Activated CD4-positive, alpha-beta memory T cell treated with anti-CD3 and anti-CD28 coated beads for 36 hours (primary cell): ENCODE measurements at regions not wholly inside any gene's neighbourhood (a gene's known extent, or its start where the extent isn't known, plus 50 kb on each side); places are given as distances from the start of the nearest gene placed in this dataset.

Source experiments
- CTCF ChIA-PET: fragments of 350-600 bp; sonication (Branson Sonifier 250); formaldehyde crosslinking; loops from one replicate; lab custom pipeline; 2021; ENCODE audit warnings: antibody characterized with exemption, inconsistent platforms; lab: Charles Lee
- POLR2A ChIA-PET: fragments of 350-600 bp; sonication (Branson Sonifier 250); formaldehyde crosslinking; loops from one replicate; lab custom pipeline; 2021; ENCODE audit warnings: antibody characterized with exemption; lab: Charles Lee
- DNase-seq: peaks from one replicate; pipeline ENCODE4 v3.0.0-alpha.2; 2020
- H3K27ac Mint-ChIP-seq: one replicate; pipeline ENCODE4 v1.8.0; 2021; ENCODE audit warnings: mixed read lengths
- H3K27me3 Mint-ChIP-seq: one replicate; pipeline ENCODE4 v1.8.0; 2021; ENCODE audit warnings: mixed read lengths
- H3K36me3 Mint-ChIP-seq: one replicate; pipeline ENCODE4 v1.8.0; 2021; ENCODE audit warnings: mixed read lengths
- H3K4me1 Mint-ChIP-seq: one replicate; pipeline ENCODE4 v1.8.0; 2021; ENCODE audit warnings: low read depth, mixed read lengths
- H3K4me3 Mint-ChIP-seq: one replicate; pipeline ENCODE4 v1.8.0; 2021; ENCODE audit warnings: mild to moderate bottlenecking, mixed read lengths
- H3K9me3 Mint-ChIP-seq: one replicate; pipeline ENCODE4 v1.8.0; 2021; ENCODE audit warnings: mixed read lengths
- intact Hi-C: fragments of 100-400 bp; cut with micrococcal nuclease; formaldehyde crosslinking; loops from one replicate; pipeline ENCODE4 v1.15.1; 2023

DNA sequence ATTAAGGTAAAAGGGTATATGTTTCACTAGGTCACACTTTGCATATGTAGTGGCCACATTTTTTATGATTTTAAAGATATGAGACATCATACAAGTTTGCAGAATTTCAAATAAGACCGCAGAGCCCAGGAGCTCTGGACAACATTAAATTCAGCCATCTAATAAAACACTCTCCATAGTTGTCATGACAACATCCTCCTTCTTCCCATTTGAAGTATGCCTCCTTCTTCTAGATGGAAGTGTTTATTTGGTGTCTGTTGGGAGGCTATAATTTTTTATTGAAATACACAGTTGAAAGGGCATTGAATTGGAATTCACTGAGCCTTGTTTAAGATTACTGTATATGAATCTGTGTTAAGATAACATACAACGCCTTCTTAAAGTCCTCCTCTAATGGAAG lies 467.3 kb downstream of the CMPK2 start:
- intact Hi-C loops = no loop called here
- Mint-ChIP-seq H3K27me3 (no peaks in the 10 kb centered on the region), H3K36me3 (no peaks in the 10 kb centered on the region), H3K4me3 (no peak overlapping the region), H3K4me1 (no peaks in the 10 kb centered on the region), H3K9me3 (no peaks in the 10 kb centered on the region), H3K27ac (no peak overlapping the region)
- POLR2A ChIA-PET = no interaction called here
- CTCF ChIA-PET = no interaction called here
- DNase-seq = no peak

DNA sequence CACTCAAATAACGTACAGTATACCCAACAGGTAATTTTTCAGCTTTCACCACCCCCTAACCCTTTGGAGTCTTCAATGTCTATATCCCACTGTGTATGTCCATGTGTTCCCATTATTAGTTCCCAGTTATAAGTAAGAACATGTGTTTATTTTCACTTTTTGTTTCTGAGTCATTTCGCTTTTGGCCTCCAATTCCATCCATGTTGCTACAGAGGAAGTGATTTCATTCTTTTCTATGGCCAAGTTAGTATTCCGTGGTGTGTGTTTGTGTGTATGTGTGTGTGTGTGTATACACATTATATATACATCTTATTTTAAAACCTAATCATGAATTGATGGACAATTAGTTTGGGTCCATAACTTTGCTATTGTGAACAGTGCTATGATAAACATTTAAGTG lies 464.4 kb downstream of the CMPK2 start:
- H3K27ac Mint-ChIP-seq = no peak overlapping the region
- no peaks in the 10 kb centered on the region for H3K9me3 Mint-ChIP-seq
- H3K27me3 Mint-ChIP-seq = no peaks in the 10 kb centered on the region
- H3K4me3 Mint-ChIP-seq = no peak overlapping the region
- no peak for DNase-seq
- CTCF ChIA-PET = no interaction called here
- no peaks in the 10 kb centered on the region for H3K36me3 Mint-ChIP-seq
- intact Hi-C loops = no loop called here
- POLR2A ChIA-PET = no interaction called here
- H3K4me1 Mint-ChIP-seq = no peaks in the 10 kb centered on the region

DNA sequence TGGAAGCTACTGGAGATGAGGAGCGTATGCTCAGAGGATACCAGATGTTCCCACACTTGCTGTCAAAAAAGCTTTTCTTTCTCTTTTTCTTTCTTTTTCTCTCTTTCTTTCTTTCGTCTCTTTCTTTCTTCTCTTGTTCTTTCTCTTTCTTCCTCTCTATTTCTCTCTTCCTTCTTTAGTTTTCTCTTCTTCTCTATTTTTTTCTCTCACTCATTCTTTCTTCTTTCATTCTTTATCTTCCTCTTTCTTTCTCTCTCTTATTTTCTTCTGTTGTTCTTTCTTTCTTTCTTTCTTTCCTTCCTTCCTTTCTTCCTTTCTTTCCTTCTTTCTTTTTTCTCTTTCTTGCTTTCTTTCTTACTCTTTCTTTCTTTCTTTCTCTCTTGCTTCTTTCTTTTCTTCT lies 457.6 kb downstream of the CMPK2 start:
- no peak for DNase-seq
- intact Hi-C loops = no loop called here
- ChIA-PET CTCF (no interaction called here), POLR2A (no interaction called here)
- H3K27me3 Mint-ChIP-seq = no peaks in the 10 kb centered on the region
- H3K4me3 Mint-ChIP-seq = no peak overlapping the region
- no peaks in the 10 kb centered on the region for H3K36me3 Mint-ChIP-seq
- H3K4me1 Mint-ChIP-seq = no peaks in the 10 kb centered on the region
- no peaks in the 10 kb centered on the region for H3K9me3 Mint-ChIP-seq
- no peak overlapping the region for H3K27ac Mint-ChIP-seq

- intact Hi-C loops = no loop called here
- H3K27ac Mint-ChIP-seq = no peak overlapping the region
Observed at GRCh38 chr2:6410313-6410712, 455.4 kb downstream of the CMPK2 start.

GRCh38 chr2:6412533-6413091 lies 453.1 kb downstream of the CMPK2 start:
- ChIA-PET CTCF (no interaction called here), POLR2A (no interaction called here)
- intact Hi-C loops = no loop called here
- DNase-seq = no peak
- no peak overlapping the region for H3K27ac Mint-ChIP-seq
- H3K9me3 Mint-ChIP-seq = no peaks in the 10 kb centered on the region
- H3K4me1 Mint-ChIP-seq = no peaks in the 10 kb centered on the region
- H3K4me3 Mint-ChIP-seq = no peak overlapping the region
- no peaks in the 10 kb centered on the region for H3K36me3 Mint-ChIP-seq
- no peaks in the 10 kb centered on the region for H3K27me3 Mint-ChIP-seq

More at GRCh38 chr2:6410313-6410712, 455.4 kb downstream of the CMPK2 start:
- ChIA-PET CTCF (no interaction called here), POLR2A (no interaction called here)
- DNase-seq = no peak
- Mint-ChIP-seq H3K4me3 (no peak overlapping the region), H3K4me1 (no peaks in the 10 kb centered on the region), H3K36me3 (no peaks in the 10 kb centered on the region), H3K27me3 (no peaks in the 10 kb centered on the region), H3K9me3 (no peaks in the 10 kb centered on the region)

DNA sequence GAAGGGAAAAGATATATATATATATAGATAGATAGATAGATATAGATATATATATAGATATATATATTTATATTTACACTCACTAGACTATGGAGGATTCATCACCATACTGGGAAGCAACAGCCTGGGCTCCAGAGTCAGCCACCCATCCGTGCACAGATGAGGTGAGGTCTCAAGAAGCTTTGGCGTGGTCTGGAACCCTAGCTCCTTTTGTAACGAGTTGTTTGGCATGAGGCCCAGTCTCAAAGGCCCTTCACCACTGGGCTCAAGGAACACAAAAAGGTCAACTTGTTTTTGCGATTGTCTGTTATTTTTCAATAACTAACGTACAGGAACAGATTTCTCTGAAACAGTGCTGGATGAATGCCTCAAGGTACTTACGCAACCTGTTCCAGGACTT lies 448.7 kb downstream of the CMPK2 start:
- Mint-ChIP-seq H3K27ac (no peak overlapping the region), H3K4me3 (no peak overlapping the region), H3K27me3 (no peaks in the 10 kb centered on the region), H3K9me3 (peaks cover 2% of the 10 kb centered on the region), H3K4me1 (no peaks in the 10 kb centered on the region), H3K36me3 (no peaks in the 10 kb centered on the region)
- DNase-seq = no peak
- intact Hi-C loops = no loop called here
- ChIA-PET POLR2A (no interaction called here), CTCF (no interaction called here)

- Mint-ChIP-seq H3K27ac (no peak overlapping the region), H3K27me3 (no peaks in the 10 kb centered on the region), H3K4me3 (no peak overlapping the region), H3K36me3 (no peaks in the 10 kb centered on the region), H3K4me1 (no peaks in the 10 kb centered on the region), H3K9me3 (peaks cover 2% of the 10 kb centered on the region)
- POLR2A ChIA-PET = no interaction called here
- DNase-seq = no peak
- CTCF ChIA-PET = no interaction called here
- intact Hi-C loops = no loop called here
Observed at GRCh38 chr2:6418291-6418690, 447.4 kb downstream of the CMPK2 start.

- no peaks in the 10 kb centered on the region for H3K27me3 Mint-ChIP-seq
- intact Hi-C loops = no loop called here
- H3K4me3 Mint-ChIP-seq = no peak overlapping the region
- CTCF ChIA-PET = no interaction called here
- H3K27ac Mint-ChIP-seq = no peak overlapping the region
- POLR2A ChIA-PET = no interaction called here
- H3K9me3 Mint-ChIP-seq = peaks cover 2% of the 10 kb centered on the region
- DNase-seq = no peak
- H3K36me3 Mint-ChIP-seq = no peaks in the 10 kb centered on the region
- H3K4me1 Mint-ChIP-seq = no peaks in the 10 kb centered on the region
Observed at GRCh38 chr2:6421138-6421730, 444.5 kb downstream of the CMPK2 start.

- H3K27ac Mint-ChIP-seq = no peak overlapping the region
- H3K4me1 Mint-ChIP-seq = no peaks in the 10 kb centered on the region
- peaks cover 4% of the 10 kb centered on the region for H3K9me3 Mint-ChIP-seq
- H3K36me3 Mint-ChIP-seq = no peaks in the 10 kb centered on the region
- H3K4me3 Mint-ChIP-seq = no peak overlapping the region
- ChIA-PET CTCF (no interaction called here), POLR2A (no interaction called here)
- no peaks in the 10 kb centered on the region for H3K27me3 Mint-ChIP-seq
- intact Hi-C loops = no loop called here
- no peak for DNase-seq
Observed at GRCh38 chr2:6421888-6422287, 443.8 kb downstream of the CMPK2 start.

GRCh38 chr2:6423157-6423556 lies 442.6 kb downstream of the CMPK2 start:
- H3K9me3 Mint-ChIP-seq = peaks cover 2% of the 10 kb centered on the region
- no peaks in the 10 kb centered on the region for H3K27me3 Mint-ChIP-seq
- ChIA-PET CTCF (no interaction called here), POLR2A (no interaction called here)
- no peak overlapping the region for H3K4me3 Mint-ChIP-seq
- H3K4me1 Mint-ChIP-seq = no peaks in the 10 kb centered on the region
- intact Hi-C loops = no loop called here
- no peak for DNase-seq
- no peak overlapping the region for H3K27ac Mint-ChIP-seq
- H3K36me3 Mint-ChIP-seq = no peaks in the 10 kb centered on the region

DNA sequence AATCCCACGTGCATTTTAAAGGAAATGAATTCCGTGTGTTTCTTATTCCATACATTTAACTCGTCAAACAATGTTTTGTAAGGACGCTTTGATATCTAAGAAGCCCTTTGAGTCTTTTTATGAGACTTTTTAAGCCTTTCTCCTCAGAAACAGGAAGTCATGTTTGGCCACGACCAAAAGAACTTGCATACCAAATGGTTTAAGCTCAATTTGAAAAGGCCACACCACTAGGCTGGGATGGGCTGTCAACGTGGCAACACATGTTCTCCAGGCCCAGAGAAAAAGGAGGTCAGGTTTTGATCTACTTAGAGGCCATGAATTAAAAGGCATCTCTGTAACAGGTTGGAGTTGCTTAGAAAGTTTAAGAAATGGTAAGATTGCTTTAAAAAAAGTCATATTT lies 441.8 kb downstream of the CMPK2 start:
- Mint-ChIP-seq H3K27me3 (no peaks in the 10 kb centered on the region), H3K9me3 (peaks cover 2% of the 10 kb centered on the region), H3K4me3 (no peak overlapping the region), H3K27ac (no peak overlapping the region), H3K4me1 (no peaks in the 10 kb centered on the region), H3K36me3 (no peaks in the 10 kb centered on the region)
- ChIA-PET POLR2A (no interaction called here), CTCF (no interaction called here)
- DNase-seq = no peak
- intact Hi-C loops = no loop called here

DNA sequence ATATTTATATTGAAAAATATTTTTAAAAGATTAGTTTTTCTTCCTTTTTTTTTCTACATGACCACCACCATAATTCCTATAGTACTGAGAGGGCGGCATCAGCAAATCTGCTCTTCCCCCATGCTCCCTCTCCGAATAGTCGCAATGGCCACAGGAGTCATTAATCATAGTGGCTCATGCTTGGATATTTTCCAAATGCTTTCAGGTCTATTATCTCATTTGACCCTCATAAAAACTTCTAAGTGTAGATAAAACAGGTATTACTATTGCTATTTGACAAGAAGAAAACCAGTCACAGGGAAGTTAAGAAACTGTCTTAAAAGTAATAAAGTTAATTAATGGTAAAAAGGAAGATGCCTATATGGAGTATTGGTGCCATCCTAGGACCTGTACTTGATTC lies 440.7 kb downstream of the CMPK2 start:
- Mint-ChIP-seq H3K27ac (no peak overlapping the region), H3K27me3 (no peaks in the 10 kb centered on the region), H3K36me3 (no peaks in the 10 kb centered on the region), H3K4me3 (no peak overlapping the region), H3K9me3 (peaks cover 2% of the 10 kb centered on the region), H3K4me1 (no peaks in the 10 kb centered on the region)
- POLR2A ChIA-PET = no interaction called here
- DNase-seq = no peak
- intact Hi-C loops = no loop called here
- CTCF ChIA-PET = no interaction called here

DNA sequence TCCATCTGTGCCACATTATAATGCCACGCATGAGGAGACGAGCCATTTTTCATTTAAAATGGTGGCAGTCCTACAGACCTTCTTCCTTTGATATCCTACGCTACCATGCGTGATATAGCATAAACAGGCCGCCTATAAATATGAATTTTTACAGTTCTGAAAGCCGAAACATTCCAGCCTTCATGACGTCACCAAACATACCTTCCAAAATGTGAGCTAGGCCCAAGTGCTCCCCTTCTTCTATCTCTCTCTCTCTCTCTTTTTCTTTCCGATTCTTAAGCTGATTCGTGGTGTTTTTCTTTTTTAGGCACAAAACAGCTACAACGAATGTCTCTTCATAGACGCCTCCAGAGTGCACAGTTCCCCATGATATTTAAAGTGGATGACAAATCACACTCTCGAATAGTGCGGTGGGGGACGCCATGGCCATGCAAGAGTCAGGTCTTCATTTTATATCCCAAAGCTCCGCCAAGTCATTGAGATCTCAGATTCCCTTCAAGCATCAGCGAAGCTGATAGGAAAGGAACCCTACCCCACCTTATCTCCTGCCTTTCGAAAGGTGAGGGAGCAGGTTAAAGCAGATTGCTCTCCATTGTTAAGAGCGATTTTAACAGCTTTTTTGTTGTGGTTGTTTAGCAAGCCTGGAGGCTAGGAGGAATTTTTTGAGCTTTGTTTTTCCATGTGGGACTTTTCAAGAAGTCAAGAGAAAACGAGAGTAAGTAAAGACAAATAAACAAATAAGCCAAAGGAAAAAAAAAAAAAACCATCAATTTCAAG lies 436.3 kb downstream of the CMPK2 start:
- no peak overlapping the region for H3K27ac Mint-ChIP-seq
- intact Hi-C loops = no loop called here
- H3K4me1 Mint-ChIP-seq = no peaks in the 10 kb centered on the region
- no peaks in the 10 kb centered on the region for H3K27me3 Mint-ChIP-seq
- POLR2A ChIA-PET = no interaction called here
- H3K36me3 Mint-ChIP-seq = no peaks in the 10 kb centered on the region
- CTCF ChIA-PET = no interaction called here
- no peak for DNase-seq
- H3K4me3 Mint-ChIP-seq = no peak overlapping the region
- peaks cover 4% of the 10 kb centered on the region for H3K9me3 Mint-ChIP-seq
